ENCODE measurements at regions not wholly inside any gene's neighbourhood (a gene's known extent, or its start where the extent isn't known, plus 50 kb on each side); places are given as distances from the start of the nearest gene placed in this dataset.

DNA sequence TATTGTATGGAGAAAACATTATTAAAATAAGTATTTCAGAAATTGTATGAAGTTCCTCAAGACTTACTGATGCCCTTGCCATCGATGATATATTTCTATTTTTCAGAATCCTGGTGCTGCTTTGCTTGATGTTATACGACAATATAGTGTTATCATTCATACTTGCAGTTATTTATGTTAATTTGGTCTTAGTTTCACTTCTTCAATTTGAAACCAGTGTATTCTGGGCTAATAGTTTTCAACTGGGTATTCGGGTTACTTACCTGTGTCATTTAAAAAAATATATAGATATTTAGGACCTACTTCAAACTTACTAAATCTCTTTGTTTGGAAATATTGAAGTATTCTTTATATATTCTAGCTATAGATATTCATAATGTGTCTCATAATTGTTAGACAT is 1414.7 kb downstream of the C4orf33 start:
- Histone ChIP-seq H3K4me3 (ENCODE audit: insufficient read depth, low read depth, low read length) (no peak overlapping the region), H3K27me3 (ENCODE audit: control insufficient read depth, insufficient read depth, low read length) (no peaks in the 10 kb centered on the region), H2BK15ac (ENCODE audit: low read depth, low read length) (no peak overlapping the region), H4K91ac (ENCODE audit: insufficient read depth, low read depth, low read length) (no peak overlapping the region), H3K9me1 (ENCODE audit: insufficient read depth, low read length) (no peaks in the 10 kb centered on the region), H3K9me3 (ENCODE audit: control insufficient read depth, insufficient read depth, low read length) (no peaks in the 10 kb centered on the region), H4K5ac (ENCODE audit: low read depth, low read length) (no peak overlapping the region), H3K27ac (ENCODE audit: insufficient read depth, low read length) (no peak overlapping the region), H2AFZ (replicated peaks; ENCODE audit: low read length, poor library complexity) (no peak overlapping the region), H2BK5ac (ENCODE audit: low read depth, low read length, poor library complexity, severe bottlenecking) (no peak overlapping the region), H3K36me3 (ENCODE audit: control insufficient read depth, insufficient read depth, low read length) (no peaks in the 10 kb centered on the region), H2AK5ac (ENCODE audit: low read depth, low read length) (no peak overlapping the region), H3K56ac (ENCODE audit: extremely low read depth, insufficient read depth, low read length) (no peak overlapping the region), H3K23ac (ENCODE audit: low read depth, low read length) (no peak overlapping the region), H3K14ac (replicated peaks; ENCODE audit: low read depth, low read length) (no peak overlapping the region), H3K79me1 (ENCODE audit: low read depth in 1 of 2, low read length in 2 of 2) (no peaks in the 10 kb centered on the region), H3K18ac (ENCODE audit: low read depth, low read length) (no peak overlapping the region), H2BK20ac (ENCODE audit: low read depth, low read length) (no peak overlapping the region), H2AK9ac (replicated peaks; ENCODE audit: low read depth, low read length, poor library complexity) (no peak overlapping the region), H4K20me1 (ENCODE audit: insufficient read depth, low read length) (no peaks in the 10 kb centered on the region), H4K8ac (ENCODE audit: low read depth in 2 of 2, low read length in 2 of 2) (no peak overlapping the region), H3K4me1 (ENCODE audit: control insufficient read depth, insufficient read depth, low read length) (no peaks in the 10 kb centered on the region), H3K9ac (ENCODE audit: low read depth, low read length) (no peak overlapping the region), H2BK120ac (ENCODE audit: low read depth, low read length) (no peak overlapping the region), H3K4me2 (ENCODE audit: low read depth, low read length) (no peak overlapping the region), H3K4ac (ENCODE audit: low read depth, low read length) (no peak overlapping the region)
- POLR2A ChIA-PET (ENCODE audit: unreplicated experiment), result no interaction called here
- CTCF ChIA-PET, result no interaction called here
- in situ Hi-C loops (cut with MboI; ENCODE audit: low sequenced_read_pairs) (no loop called here), intact Hi-C loops (cut with micrococcal nuclease) (no loop called here), dilution Hi-C loops (cut with HindIII; ENCODE audit: low sequenced_read_pairs, unreplicated experiment) (no loop called here)
- no TSS peak for BruUV-seq (replicated peaks)
- no peak for DNase-seq
- no CpG with 5 or more reads among the region's 3 CpGs for WGBS, 2 experiments (ENCODE audit: extremely low coverage in 2 of 2, insufficient read length in 1 of 2)
- no peak for ATAC-seq (ENCODE audit: low read depth)
- no peak for TF ChIP-seq CEBPB (IDR thresholded peaks at IDR 0.05; ENCODE audit: low read depth, low read length)
- TF ChIP-seq, protein P1, sequence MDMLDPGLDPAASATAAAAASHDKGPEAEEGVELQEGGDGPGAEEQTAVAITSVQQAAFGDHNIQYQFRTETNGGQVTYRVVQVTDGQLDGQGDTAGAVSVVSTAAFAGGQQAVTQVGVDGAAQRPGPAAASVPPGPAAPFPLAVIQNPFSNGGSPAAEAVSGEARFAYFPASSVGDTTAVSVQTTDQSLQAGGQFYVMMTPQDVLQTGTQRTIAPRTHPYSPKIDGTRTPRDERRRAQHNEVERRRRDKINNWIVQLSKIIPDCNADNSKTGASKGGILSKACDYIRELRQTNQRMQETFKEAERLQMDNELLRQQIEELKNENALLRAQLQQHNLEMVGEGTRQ (IDR thresholded peaks at IDR 0.05; ENCODE audit: low read depth, low read length), result no peak
- TF ChIP-seq, protein P2, sequence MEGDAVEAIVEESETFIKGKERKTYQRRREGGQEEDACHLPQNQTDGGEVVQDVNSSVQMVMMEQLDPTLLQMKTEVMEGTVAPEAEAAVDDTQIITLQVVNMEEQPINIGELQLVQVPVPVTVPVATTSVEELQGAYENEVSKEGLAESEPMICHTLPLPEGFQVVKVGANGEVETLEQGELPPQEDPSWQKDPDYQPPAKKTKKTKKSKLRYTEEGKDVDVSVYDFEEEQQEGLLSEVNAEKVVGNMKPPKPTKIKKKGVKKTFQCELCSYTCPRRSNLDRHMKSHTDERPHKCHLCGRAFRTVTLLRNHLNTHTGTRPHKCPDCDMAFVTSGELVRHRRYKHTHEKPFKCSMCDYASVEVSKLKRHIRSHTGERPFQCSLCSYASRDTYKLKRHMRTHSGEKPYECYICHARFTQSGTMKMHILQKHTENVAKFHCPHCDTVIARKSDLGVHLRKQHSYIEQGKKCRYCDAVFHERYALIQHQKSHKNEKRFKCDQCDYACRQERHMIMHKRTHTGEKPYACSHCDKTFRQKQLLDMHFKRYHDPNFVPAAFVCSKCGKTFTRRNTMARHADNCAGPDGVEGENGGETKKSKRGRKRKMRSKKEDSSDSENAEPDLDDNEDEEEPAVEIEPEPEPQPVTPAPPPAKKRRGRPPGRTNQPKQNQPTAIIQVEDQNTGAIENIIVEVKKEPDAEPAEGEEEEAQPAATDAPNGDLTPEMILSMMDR (conservative IDR thresholded peaks at IDR 0.05; ENCODE audit: low read depth, low read length), result no peak
- no peak for TF ChIP-seq RAD21 (IDR thresholded peaks at IDR 0.05; ENCODE audit: low read length)
- TF ChIP-seq MAFK (IDR thresholded peaks at IDR 0.05; ENCODE audit: low read depth, low read length), result no peak
- no peak for TF ChIP-seq POLR2A (IDR thresholded peaks at IDR 0.05; ENCODE audit: low read depth, low read length)
- TF ChIP-seq MXI1 (IDR thresholded peaks at IDR 0.05; ENCODE audit: borderline replicate concordance, low read depth, low read length), result no peak
- no peak for TF ChIP-seq SMC3 (IDR thresholded peaks at IDR 0.05; ENCODE audit: low read depth, low read length)

All from IMR-90 (cell line).